Endothelial cell of umbilical vein (primary cell): ENCODE measurements at regions not wholly inside any gene's neighbourhood (a gene's known extent, or its start where the extent isn't known, plus 50 kb on each side); places are given as distances from the start of the nearest gene placed in this dataset.

Experiments used
- BruUV-seq: library from RNA; stranded (reverse); fragments of 400-500 nt; replicated peaks from 2 replicates; lab custom pipeline; 2021; lab: Mats Ljungman, UMichigan
- CTCF ChIA-PET: fragments of 300-600, 350-600 bp; sonication (Branson Sonifier 250); formaldehyde crosslinking; loops from one replicate; lab custom pipeline; 2021; ENCODE audit warnings: antibody characterized with exemption, inconsistent platforms; lab: Charles Lee
- POLR2A ChIA-PET: fragments of 300-600, 350-600 bp; sonication (Branson Sonifier 250); formaldehyde crosslinking; loops from one replicate; lab custom pipeline; 2021; ENCODE audit warnings: antibody characterized with exemption, inconsistent platforms; lab: Charles Lee
- DNase-seq: peaks from one replicate; pipeline ENCODE4 v3.0.0-alpha.2; 2011; ENCODE audit warnings: low read depth, low spot score
- FAIRE-seq: peaks from 2 replicates; lab custom pipeline; 2011; peaks lifted over from hg19 to GRCh38; lab: Jason Lieb, UNC
- H2AFZ ChIP-seq: 2 replicates; pipeline ENCODE4 v1.6.0; 2012; ENCODE audit warnings: low read depth, low read length, control low read depth, inconsistent platforms
- H3K27ac ChIP-seq: 2 replicates; pipeline ENCODE4 v1.5.1; 2011; ENCODE audit warnings: low read depth, mild to moderate bottlenecking, control low read depth, low read length, moderate library complexity; ENCODE audit not compliant: insufficient read depth
- H3K27me3 ChIP-seq, 2 experiments: 2 replicates each; pipeline versions ENCODE4 v1.6.0 to v1.6.1; 2011; ENCODE audit warnings: low read length in 2 of 2, mixed read lengths in 1 of 2; ENCODE audit not compliant: control insufficient read depth in 2 of 2, insufficient read depth in 2 of 2
- H3K36me3 ChIP-seq, 2 experiments: 2 replicates in 1 of 2; 3 replicates in 1 of 2; pipeline ENCODE4 v1.5.1; 2011; ENCODE audit warnings: low read length in 2 of 2, mild to moderate bottlenecking in 1 of 2, moderate library complexity in 1 of 2; ENCODE audit not compliant: control insufficient read depth in 2 of 2, insufficient read depth in 2 of 2; ENCODE audit errors: extremely low read depth in 1 of 2
- H3K4me1 ChIP-seq: 3 replicates; pipeline ENCODE4 v1.5.1; 2011; ENCODE audit warnings: mild to moderate bottlenecking, low read length; ENCODE audit not compliant: control insufficient read depth, insufficient read depth; ENCODE audit errors: extremely low read depth
- H3K4me2 ChIP-seq: 2 replicates; pipeline ENCODE4 v1.6.1; 2011; ENCODE audit warnings: low read length, control low read depth, mixed read lengths; ENCODE audit not compliant: insufficient read depth
- H3K4me3 ChIP-seq, 3 experiments: fragments of 200-600 bp in 1 of 3; sonication (generic), shearing (Covaris generic) in 1 of 3; replicated peaks in 1 of 3; 2 replicates each; pipeline ENCODE4 v1.5.1; 2011 to 2016; ENCODE audit warnings: control low read depth in 3 of 3, low read length in 3 of 3, mild to moderate bottlenecking in 2 of 3, inconsistent platforms in 1 of 3, low read depth in 1 of 3, moderate library complexity in 1 of 3; ENCODE audit not compliant: insufficient read depth in 1 of 3
- H3K79me2 ChIP-seq: 2 replicates; pipeline ENCODE4 v1.6.0; 2012; ENCODE audit warnings: low read length, inconsistent platforms; ENCODE audit not compliant: control insufficient read depth, insufficient read depth
- H3K9ac ChIP-seq: replicated peaks from 2 replicates; pipeline ENCODE3; 2011; ENCODE audit warnings: low read length, control low read depth; ENCODE audit not compliant: insufficient read depth; ENCODE audit errors: extremely low read depth
- H3K9me1 ChIP-seq: replicated peaks from 3 replicates; pipeline ENCODE4 v1.6.0; 2011; ENCODE audit warnings: mild to moderate bottlenecking, low read length; ENCODE audit not compliant: control insufficient read depth, insufficient read depth; ENCODE audit errors: extremely low read depth
- H3K9me3 ChIP-seq: replicated peaks from 2 replicates; pipeline ENCODE4 v1.5.1; 2012; ENCODE audit warnings: low read length, inconsistent platforms; ENCODE audit not compliant: control insufficient read depth, insufficient read depth
- H4K20me1 ChIP-seq: replicated peaks from 2 replicates; pipeline ENCODE3; 2011; ENCODE audit warnings: mild to moderate bottlenecking, low read length; ENCODE audit not compliant: control insufficient read depth, insufficient read depth; ENCODE audit errors: extremely low read depth
- CTCF ChIP-seq, 2 donors: IDR thresholded peaks; 1 replicate in 1 of 2; 2 replicates in 1 of 2; pipeline ENCODE4 v1.5.1; 2011; ENCODE audit warnings: low read length in 2 of 2, mild to moderate bottlenecking in 2 of 2, moderate library complexity in 2 of 2, control low read depth in 1 of 2, inconsistent platforms in 1 of 2, low read depth in 1 of 2; ENCODE audit not compliant: insufficient read depth in 1 of 2; ENCODE audit errors: extremely low read depth in 1 of 2
- EZH2 ChIP-seq: IDR thresholded peaks from 2 replicates; pipeline ENCODE4 v1.6.1; 2012; ENCODE audit warnings: borderline replicate concordance, low read depth, mild to moderate bottlenecking, moderate library complexity, low read length, inconsistent platforms; ENCODE audit not compliant: severe bottlenecking
- FOS ChIP-seq: IDR thresholded peaks from 2 replicates; pipeline ENCODE4 v1.6.1; 2011; ENCODE audit warnings: mild to moderate bottlenecking, low read length, moderate library complexity, borderline replicate concordance; ENCODE audit not compliant: insufficient read depth
- GATA2 ChIP-seq: IDR thresholded peaks from 2 replicates; pipeline ENCODE4 v1.7.0; 2011; ENCODE audit warnings: low read depth, mild to moderate bottlenecking, moderate library complexity, mixed read lengths, low read length; ENCODE audit not compliant: insufficient read length, insufficient read depth
- JUN ChIP-seq: IDR thresholded peaks from 2 replicates; pipeline ENCODE4 v1.6.1; 2011; ENCODE audit warnings: borderline replicate concordance, low read depth; ENCODE audit not compliant: insufficient read length, insufficient read depth
- MAX ChIP-seq: IDR thresholded peaks from 2 replicates; pipeline ENCODE4 v1.6.1; 2011; ENCODE audit not compliant: insufficient read depth, insufficient read length
- MYC ChIP-seq: IDR thresholded peaks from one replicate; pipeline ENCODE4 v1.6.1; 2011; ENCODE audit warnings: mild to moderate bottlenecking, low read depth, low read length
- POLR2A ChIP-seq: IDR thresholded peaks from 2 replicates; pipeline ENCODE4 v1.6.1; 2012; ENCODE audit warnings: low read depth, mild to moderate bottlenecking, control low read depth, low read length
- POLR2AphosphoS5 ChIP-seq: IDR thresholded peaks from 2 replicates; pipeline ENCODE4 v1.6.1; 2012; ENCODE audit warnings: low read depth, mild to moderate bottlenecking, control low read depth, low read length, moderate library complexity; ENCODE audit not compliant: insufficient read depth
- dilution Hi-C: fragments of 300-500 bp; cut with MboI; formaldehyde crosslinking; loops from one replicate; pipeline ENCODE4 v1.15.0; 2019; ENCODE audit warnings: low sequenced_read_pairs; ENCODE audit not compliant: extremely low pct_ligation_motif_present
- intact Hi-C: fragments of 100-400 bp; cut with micrococcal nuclease; formaldehyde crosslinking; loops from one replicate; pipeline ENCODE4 v1.10.0; 2022

GRCh38 chr6:56767435-56767834, 124.7 kb upstream of the DST start:
- H3K9me1 ChIP-seq: no peaks in the 10 kb centered on the region
- no peak overlapping the region for H3K27ac ChIP-seq
- no peaks in the 10 kb centered on the region for H3K36me3 ChIP-seq
- no peak overlapping the region for H3K4me3 ChIP-seq
- no peaks in the 10 kb centered on the region for H3K27me3 ChIP-seq
- no peaks in the 10 kb centered on the region for H3K9me3 ChIP-seq
- ChIA-PET CTCF (interaction anchor here (1.0 to 2.1 kb wide), 9 partner anchors 10 to 137 kb away, joined by 3 to 12 read pairs (median 4); no protein-coding TSS in a partner anchor), POLR2A (no interaction called here)
- DNase-seq (no peak), FAIRE-seq (no peak)
- H3K4me2 ChIP-seq: no peak overlapping the region
- H2AFZ ChIP-seq: no peak overlapping the region
- peaks cover 16% of the 10 kb centered on the region for H3K4me1 ChIP-seq
- peaks cover 7% of the 10 kb centered on the region for H4K20me1 ChIP-seq
- no TSS peak for BruUV-seq
- dilution Hi-C loops: no loop called here
- H3K79me2 ChIP-seq: peaks cover 66% of the 10 kb centered on the region
- no peak overlapping the region for H3K9ac ChIP-seq
- intact Hi-C loops: no loop called here
- no peak for TF ChIP-seq POLR2A
- TF ChIP-seq GATA2: no peak
- no peak for TF ChIP-seq POLR2AphosphoS5
- no peak for TF ChIP-seq MYC
- no peak for TF ChIP-seq MAX
- no peak for TF ChIP-seq FOS
- no peak for TF ChIP-seq CTCF (IDR thresholded peaks at IDR 0.05; ENCODE audit: extremely low read depth in 1 of 2, insufficient read depth in 1 of 2, low read depth in 1 of 2, low read length in 2 of 2)
- no peak for TF ChIP-seq JUN
- no peak for TF ChIP-seq EZH2
